HG03565 (cell line): ENCODE measurements at regions not wholly inside any gene's neighbourhood (a gene's known extent, or its start where the extent isn't known, plus 50 kb on each side); places are given as distances from the start of the nearest gene placed in this dataset.

ENCODE experiments used
- ATAC-seq: cut with Tn5 transposase; IDR thresholded peaks from one replicate; pipeline ENCODE4 v1.9.1; 2021; ENCODE audit warnings: mild to moderate bottlenecking, moderate library complexity; ENCODE audit not compliant: unreplicated experiment

DNA sequence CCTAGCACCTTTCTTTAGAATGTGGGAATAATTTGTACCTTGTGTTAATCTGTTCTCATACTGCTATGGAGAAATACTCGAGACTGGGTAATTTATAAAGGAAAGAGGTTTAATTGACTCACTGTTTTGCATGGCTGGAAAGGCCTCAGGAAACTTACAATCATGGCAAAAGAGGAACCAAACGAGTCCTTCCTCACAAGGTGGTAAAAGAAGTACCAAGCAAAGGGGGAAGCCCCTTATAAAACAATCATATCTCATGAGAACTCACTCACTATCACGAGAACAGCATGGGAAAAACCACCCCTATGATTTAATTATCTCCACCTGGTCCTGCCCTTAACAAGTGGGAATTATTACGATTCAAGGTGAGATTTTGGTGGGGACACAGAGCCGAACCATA, 127.1 kb upstream of the ANO3 start:
- ATAC-seq, result no peak

DNA sequence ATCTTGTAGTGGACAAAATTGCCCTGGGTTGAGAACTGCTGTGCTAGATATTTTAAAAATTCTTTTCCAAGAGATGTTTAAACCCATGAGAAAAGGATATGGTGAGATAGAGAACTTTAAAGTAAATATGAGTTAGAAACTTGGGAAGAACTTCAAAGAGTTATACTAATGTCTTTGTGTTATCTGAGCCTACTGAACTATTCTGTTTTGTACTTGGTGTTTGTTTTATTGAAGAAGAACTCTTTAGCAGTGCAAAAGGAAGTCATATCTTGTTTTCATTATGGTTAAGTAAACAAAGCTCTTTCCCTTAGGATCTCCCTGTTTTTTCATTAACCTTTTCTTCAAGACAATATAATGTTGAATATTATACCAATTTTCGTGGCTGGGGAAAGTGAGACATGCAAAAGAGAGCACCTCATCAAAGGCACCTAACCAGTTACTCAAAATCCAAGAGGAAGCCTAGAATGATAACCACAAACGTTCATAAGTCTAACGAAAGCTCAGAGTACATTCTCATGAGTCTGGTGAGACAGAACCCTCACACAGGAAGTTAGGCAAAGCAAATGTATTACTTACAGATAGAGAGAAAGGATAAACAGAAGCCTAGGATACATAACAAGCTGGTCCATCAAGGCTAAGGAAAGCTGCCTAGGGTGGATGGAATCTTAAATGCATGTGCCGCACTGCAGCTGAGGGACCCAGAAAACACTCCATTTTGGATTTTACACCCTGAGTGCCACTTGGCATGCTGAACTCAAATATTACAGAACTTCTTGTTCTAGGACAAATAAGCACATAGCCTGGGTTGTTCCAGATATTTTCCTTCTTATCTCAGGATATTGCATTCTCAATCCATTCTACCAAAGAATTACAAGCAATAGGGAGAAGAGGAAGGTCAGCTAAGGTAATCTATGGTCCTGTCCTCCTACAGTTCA, 112.5 kb upstream of the ANO3 start:
- no peak for ATAC-seq

DNA sequence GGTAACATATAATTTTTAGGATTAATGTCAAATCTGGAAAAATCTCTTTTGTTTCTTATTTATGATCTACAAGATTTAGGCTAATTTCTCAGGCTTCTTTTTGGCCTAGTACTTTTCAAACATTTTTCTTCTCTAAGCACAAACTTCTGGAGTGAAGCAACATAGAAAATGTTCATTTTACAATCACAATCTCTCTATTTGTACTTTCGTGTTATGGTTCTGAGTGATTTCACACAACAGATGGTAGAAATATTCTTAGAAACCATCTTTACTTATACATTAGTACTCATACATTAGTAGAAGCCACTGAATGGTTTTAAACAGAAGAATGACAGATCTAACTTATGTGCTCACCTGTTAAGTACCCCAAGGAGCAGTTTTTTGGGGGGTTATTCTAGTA, 106.3 kb upstream of the ANO3 start:
- no peak for ATAC-seq

DNA sequence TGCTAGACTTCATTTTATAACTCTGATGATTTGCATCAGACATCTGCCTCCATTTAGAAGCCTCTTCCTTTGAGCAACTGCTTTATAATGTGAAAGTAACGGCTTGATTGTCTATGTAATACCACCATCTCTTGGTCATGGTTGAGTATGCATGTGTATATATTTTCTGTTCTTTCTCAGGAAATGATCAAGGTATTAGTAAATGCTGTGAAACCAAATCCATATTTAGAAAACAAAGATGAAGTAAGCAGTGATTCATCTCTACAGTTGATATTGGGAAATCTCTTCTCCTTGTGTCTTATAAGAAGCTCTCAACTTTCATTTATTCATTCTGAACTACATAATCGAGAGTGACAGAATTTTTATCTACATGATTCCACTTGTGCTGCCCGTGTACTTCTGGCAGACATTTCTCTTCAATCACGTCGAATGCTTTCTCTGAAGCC, 104.6 kb upstream of the ANO3 start:
- peak; percentile 89 for ATAC-seq

DNA sequence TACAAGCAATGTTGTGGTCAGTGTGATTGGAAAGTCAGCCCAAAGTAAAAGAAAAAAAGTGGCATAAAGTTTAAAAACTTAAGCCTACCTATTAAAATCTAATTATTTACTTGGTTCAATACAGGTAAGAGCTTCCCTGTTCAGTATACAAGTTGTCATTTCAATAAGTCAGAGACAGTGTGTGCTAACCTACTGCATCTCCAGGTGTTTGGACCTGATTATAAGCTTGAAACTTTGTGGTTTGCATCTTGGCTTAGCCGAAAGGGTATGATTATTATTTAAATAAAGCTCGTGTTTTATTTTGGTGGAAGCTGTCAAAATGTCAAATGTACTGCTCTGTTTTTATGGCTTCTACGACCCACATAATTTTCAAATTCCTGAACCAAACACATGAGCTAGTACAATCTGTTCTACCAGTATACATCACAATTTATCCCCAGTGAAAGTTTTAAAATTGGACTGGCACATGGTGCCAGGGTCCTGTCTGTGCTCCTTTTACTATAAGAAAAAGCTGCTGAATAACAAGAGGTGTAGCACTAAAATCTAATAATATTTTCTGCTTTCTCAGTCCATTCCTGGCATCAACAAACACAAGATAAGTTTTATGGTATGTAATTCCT, 103.9 kb upstream of the ANO3 start:
- no peak for ATAC-seq

DNA sequence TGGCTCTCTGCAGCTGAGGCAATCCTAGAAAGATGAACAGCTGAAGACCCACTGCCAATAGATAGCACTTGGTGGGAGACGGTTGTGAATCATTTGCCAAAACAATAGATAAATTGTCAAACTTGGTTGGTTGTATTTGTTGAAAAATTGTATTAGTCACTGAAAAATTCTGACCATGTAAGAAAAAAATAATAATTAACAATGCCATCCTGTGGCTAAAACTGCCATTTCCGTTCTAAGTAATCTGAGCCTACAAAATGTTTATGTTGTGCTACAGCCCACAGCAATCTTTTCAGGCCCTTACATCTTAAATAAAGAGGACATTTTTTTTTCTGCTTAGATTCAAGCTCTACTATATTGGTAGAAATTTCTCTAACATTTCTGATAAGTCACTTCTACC, 103.2 kb upstream of the ANO3 start:
- no peak for ATAC-seq

DNA sequence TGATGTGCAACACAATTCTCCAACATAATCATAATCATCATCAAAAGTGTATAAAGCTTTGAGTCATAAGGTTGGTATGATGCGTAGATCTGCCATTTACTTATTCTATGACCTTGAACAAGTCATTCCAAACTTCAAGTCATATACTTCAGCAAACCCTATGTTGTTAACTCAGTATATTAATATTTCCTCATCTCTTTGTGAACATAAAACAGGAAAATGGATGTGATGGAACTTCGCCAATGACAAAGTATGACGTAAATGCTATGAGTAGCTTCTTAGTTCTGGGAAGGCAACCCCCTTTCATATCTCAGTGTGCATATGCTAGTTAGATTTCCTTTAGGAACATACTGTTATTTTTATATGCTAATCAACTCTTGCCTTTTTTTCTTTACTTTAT, 102.7 kb upstream of the ANO3 start:
- ATAC-seq, result no peak

DNA sequence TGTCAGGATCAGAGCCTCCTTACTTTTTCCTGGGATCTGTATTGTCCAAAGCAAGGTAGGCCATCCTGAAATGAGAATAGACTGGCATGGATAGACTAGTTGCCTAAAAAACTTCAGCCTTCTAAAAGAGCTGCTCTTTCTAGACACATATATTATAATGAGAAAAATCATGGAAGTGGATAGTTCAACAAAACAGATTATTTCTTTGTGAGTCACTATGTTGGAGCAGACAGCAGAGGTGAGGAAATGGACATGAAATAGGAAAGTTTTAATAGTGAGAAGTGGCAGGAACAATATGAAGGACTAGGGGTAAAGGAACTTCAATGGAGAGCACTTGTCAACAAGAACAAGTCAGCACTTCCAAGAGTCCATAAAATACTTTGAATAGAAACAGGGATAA, 101.9 kb upstream of the ANO3 start:
- ATAC-seq, result no peak

DNA sequence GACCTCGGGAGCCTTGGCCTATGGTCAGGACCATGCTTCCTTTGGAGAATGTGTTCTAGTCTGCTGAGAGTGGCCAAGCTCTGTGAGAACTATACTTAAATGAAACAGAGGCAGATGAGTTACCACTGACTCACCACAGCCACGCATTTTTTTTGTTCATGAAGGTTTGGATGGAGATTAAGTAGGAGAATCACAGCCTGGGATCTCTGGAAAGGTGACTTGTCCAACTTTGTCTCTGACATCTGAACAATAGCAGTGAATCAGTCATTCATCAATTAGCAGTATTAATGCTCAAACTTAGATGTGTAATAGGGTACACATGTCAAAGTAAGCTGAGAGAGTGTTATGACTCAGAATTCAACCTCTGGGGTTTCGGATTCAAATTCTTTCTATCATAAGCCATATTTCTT, 100.7 kb upstream of the ANO3 start:
- ATAC-seq, result no peak

DNA sequence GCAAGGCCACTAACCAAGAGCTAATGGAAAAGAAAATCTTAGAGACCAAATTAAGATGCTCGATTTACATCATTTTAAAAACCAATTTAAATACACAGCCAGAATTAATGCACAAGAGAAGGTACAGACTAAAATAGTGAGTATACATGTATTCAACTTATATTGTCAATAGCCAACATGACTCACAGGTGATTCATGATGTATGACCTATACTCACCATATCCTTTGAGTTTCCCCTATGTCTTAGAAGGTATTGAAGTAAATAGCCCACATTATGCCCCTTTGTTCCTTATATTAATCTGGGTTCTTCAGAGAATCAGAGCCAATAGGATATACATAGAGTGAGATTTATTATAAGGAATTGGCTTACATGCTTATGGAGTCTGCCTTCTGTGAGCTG, 97.5 kb upstream of the ANO3 start:
- ATAC-seq, result no peak

DNA sequence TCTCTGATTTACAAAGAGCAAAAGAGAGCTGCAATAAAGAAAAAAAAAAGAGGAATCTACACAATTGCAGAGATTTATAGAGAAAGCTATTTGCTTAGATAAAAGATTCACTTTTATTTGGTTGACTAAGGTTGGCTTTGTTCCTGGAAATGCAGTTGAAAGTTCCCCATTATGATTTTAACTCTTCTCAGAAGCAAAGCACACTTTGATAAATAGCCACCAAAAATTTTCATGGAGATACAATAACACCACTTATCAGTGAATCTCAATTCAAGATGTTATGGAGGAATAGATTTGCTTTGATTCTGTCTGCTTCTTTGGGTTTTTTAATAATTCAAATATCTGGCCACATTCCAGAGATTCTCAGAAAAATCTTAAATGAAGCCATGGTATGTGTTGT, 88.5 kb upstream of the ANO3 start:
- no peak for ATAC-seq

DNA sequence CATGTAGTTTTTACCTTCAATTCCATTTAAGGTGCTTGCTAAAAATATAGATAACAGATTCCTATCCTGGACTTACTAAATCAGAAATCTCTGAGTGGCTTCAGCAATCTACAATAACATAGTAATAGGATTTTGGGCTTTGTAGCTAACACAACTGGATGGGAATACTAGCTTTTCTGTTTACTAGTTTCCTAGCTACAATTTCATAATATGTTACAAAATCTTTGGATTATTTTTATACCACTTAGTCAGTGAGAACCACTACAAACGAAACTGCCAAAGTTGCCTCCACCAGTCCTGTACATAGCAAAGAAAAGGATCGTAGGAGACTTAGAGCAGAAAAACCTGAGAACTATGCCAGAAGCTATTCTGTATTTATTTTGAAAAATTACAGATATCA, 87.7 kb upstream of the ANO3 start:
- no peak for ATAC-seq

DNA sequence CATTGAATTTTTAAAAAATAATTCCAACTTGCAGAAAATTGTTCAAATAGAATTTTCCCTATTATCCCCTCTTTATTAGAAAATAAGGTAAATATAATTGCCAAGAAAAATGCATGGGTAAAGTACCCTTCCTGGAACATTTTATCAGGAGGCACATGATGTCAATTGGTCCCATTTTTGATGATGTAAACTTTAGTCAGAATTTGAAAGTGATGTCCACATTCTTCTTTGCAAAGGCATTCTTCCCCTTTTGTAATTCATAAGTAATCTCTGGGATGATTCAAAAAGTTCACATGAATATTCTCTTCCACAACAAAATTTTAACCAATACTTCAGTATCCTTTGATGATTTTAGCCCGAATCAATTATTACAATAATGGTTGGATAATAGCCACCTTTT, 86.9 kb upstream of the ANO3 start:
- no peak for ATAC-seq

DNA sequence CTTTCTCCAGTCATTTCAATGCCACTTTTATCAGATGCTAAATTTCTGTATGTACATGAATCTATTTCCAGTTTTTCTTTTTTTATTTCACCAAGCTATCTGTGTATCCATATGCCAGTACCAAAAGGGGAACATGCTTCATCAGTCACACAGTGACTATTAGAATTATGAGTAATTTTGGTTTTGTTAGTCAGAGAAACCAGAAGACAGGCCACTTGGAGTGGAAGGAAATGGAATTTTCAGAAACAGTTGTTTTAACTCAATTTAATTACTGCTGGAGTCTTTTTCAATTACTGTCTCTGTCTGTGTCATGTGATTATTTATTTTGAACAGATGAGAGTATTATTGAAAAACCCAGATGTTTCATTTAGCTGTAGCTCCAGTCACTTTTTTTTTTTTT, 84.6 kb upstream of the ANO3 start:
- no peak for ATAC-seq

DNA sequence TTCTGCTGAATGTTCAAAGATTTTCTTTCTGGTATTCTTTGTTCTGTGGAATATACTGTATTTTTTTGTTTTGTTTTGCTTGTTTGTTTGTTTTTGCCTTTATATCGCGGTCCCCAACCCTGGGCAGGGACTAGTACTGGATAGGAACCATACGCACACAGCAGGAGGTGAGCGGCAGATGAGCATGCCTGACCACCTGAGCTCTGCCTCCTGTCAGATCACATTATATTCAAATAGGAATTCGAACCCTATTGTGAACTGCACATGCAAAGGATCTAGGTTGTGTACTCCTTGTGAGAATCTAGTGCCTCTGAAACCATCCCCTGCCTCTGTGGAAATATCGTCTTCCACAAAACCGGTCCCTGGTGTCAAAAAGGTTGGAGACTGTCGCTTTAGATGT, 83.3 kb upstream of the ANO3 start:
- ATAC-seq, result no peak

DNA sequence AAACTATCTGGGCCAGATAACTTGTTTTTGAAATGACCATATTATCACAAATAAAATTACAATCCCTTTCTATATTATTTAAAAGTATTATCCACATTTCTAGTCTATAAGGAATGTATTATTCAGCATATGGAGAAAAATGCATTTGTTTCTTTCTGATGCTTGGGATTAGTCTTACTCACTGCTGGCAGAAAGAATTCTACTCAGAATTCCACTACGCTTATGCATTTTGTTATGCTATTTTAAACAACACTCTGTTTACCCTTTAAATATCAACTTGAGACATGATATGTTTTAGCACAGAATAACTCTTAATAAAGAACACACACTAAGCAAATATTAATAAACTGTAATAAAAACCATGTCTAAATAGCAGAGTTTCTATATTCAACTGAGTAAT, 77.6 kb upstream of the ANO3 start:
- ATAC-seq, result no peak

DNA sequence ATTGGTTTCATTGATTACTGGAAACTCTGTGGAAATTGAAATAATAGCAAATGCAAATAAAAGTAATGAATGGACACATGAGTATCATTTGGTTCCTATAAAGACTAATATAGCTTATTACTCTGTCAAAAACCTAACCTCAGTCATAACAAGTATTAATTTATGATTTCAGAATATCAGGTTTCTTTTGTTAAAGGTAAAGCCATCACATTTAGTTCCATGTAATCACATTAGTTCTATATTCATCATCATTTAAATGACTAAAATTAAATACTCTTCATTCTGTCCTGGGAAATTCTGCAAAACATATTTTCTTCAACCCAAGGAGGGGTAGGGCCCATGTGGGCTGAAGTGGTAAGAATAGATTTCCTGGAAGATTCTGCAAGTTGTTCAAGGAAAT, 68.2 kb upstream of the ANO3 start:
- ATAC-seq, result no peak

DNA sequence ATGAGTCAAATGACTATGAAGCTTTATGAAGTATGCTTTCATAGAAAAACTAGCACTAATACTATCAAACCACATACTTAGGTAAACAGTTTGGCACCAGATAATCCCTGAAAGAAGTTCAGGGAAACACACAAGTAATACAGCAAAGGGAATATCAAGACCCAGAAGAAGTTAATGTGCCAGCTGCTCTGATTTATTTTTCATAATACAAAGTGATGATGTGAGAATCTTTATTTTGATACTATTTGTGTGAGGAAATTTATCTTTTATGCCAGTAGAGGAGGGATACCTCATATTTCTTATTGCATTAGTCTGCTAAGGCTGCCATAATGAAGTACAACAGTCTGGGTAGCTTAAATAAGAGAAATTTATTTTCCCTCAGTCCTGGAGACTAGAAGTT, 67.7 kb upstream of the ANO3 start:
- no peak for ATAC-seq

DNA sequence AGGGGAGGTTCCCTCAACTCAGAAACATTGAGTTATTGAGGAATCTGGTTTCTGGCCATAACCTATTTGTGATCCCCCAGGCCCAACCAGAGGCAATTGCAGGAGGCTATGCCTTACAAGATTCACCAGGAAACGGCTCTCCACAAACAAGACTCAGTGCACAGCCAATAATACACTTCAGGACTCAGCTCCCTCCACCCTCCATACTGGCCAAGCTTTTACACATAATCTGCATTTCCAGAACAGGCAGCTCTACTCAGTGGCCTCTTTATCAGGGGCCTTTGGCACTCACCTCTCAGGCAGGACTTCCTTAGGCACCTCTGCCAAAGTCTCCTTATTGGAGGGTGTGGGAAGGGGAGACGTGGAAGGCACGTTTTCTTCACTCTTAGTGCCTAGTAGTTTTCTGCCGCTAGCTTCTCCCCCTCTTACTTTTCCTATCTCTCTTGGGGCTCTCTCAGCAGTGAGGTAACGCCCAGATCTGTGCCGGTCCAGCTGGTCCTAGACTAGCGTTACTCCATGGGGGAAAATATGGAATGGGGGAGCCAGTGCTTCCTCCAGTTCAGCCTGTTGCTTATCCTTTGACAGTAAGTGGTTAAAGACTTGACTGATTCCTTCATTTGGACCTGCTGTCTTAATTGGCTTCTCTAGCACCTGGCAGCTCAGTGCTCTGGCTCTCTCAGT, 62.8 kb upstream of the ANO3 start:
- no peak for ATAC-seq

DNA sequence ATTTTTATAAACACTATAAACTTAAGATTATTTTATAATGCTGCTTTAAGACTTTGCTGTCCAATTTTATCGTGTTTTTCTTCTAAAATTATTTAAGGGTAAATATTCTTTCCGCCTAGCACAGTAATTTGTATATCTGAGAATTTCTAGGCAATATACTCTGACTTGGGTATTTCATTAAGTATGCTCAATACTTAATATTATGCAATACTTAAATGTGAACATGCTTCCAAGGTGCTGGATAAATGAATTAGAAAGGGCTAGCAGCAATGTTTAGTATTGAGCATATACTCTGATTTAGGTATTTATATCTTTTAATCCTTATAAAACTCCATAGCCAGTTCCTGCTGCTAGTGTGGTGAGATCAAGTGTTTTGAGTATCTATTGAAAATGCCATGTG, 60.3 kb upstream of the ANO3 start:
- ATAC-seq, result no peak

DNA sequence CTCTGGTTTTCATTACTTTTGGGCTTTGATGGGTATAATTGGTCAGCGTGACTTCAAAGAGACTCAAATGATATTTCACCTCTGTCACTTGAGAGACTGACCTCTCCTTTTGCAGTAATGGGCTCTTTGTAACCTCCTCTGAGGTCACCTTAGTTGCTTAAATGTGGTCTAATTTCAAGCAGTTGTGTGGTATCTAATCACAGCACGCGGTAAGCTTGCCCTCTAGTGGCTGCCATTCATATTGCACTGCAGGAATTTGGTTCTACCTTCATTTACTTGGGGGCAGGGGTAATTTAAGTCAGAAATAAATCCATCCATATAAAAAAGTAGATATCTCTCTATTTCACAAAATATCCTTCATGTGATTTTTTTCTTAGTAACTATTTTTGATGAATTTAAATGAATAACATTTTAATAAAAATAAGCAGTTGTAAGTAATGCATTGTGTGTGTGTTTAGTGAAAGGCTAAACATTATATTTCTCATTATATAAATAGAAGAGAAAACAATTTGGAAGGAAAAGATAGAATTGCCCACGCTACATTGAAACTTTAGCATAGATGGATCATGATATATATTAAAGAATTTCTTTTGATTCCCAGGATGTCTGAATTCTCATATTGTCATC, 55.0 kb upstream of the ANO3 start:
- peak; percentile 93 for ATAC-seq

DNA sequence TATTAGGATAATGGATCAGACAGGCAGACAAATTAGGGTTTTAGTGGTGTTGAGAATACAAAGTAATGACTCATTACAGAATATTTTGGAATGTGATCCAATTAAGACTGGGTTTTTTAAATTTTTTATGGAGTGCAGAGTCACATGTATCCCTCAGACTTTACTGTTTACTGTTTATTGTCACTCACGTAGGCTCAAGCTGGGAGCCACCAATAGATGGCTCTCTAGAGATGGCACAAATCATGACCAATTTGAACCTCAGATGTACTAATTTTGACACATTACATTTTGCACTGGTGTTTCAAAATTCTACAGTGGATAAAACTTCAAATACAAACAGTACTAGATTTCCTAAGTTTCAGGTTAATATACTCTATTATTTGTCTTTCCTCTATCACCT, 53.6 kb upstream of the ANO3 start:
- no peak for ATAC-seq
